HG03039 (cell line): ENCODE measurements at regions not wholly inside any gene's neighbourhood (a gene's known extent, or its start where the extent isn't known, plus 50 kb on each side); places are given as distances from the start of the nearest gene placed in this dataset.
A peak's percentile ranks its signal among the peaks of the same experiment; 100 is the strongest.
"Not testable (repeated sequence)": the region's sequence is repeated elsewhere in the genome, so short reads cannot be mapped to it uniquely, and the experiment has no call there.

ENCODE experiments used
- ATAC-seq: cut with Tn5 transposase; IDR thresholded peaks from one replicate; pipeline ENCODE4 v1.9.1; 2021; ENCODE audit warnings: mild to moderate bottlenecking, moderate library complexity; ENCODE audit not compliant: unreplicated experiment

DNA sequence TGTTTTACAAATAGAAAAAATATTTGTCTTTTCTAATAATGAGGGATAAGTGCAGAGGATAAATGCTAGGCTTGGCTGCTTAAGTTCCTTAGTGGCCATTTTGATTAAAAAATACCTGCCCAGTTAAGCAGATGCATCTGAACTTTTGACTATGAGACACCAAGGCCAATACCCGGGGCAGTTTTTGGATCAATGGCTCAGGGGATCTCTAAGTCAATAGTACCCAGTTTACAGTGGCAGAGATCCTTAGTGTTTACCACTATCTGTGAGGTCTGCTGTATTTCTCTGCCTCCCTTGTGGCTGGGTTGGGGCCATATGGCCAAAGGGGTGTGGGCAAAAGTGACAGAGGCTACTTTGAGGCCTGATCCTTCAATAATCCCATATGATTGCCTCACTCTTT, 184.5 kb upstream of the MAST4 start:
- no peak for ATAC-seq

DNA sequence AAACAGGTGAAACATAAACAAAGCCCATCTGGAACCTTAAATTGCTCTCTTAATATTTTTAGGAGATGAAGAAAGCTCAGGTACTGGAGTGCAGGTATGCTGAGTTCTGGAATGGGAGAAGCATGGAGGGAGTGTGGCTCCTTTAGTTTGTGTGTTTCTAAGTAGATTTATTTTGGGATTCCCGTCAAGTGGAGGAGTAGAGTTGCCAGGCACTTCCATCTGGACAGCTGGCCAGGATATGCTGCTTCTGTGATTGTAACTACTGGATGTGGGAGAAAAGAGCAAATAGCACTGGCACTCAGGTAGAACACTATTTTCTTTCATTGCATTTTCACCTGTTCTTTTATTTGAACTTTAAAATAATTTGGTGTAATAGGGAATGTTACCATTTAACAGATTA, 182.3 kb upstream of the MAST4 start:
- no peak for ATAC-seq

DNA sequence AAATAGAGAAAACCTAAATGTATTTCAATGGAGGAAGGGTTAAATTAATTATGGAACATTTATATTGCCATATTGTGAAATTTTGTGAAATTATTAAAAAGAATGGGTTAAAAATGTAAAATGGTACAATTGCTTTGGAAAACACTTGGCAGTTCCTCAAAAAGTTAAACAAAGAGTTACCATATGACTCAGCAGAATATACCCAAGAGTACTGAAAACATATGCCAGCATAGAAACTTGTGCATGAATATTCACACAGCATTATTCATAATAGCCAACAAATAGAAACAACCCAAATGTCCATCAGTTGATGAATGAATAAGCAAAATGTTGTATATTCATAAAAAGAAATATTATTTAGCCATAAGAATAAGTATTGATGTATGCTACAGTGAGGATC, 181.0 kb upstream of the MAST4 start:
- ATAC-seq = no peak

GRCh38 chr5:66416698-66417097, 179.5 kb upstream of the MAST4 start:
- ATAC-seq = no peak

DNA sequence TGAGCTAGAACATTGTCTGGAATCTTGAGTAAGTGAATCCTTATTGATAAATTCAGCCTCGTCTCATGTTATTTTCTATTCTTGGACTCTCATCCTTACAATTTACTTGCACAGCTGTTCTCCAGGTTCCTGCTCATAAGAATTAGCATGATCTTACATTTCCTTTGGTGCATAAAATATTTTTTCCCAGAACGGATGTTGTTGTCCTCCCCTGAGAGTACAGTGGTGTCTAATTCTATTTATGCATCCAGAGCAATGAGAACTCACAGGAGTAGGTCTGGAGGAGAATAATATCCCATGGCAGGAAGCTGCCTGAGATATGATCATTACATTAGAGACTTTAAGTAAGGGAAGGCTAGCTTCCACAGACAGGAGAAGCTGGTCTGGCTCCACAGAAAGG, 178.4 kb upstream of the MAST4 start:
- ATAC-seq = no peak

GRCh38 chr5:66423484-66423883, 172.7 kb upstream of the MAST4 start:
- ATAC-seq = no peak

- no peak for ATAC-seq
These were observed 170.4 kb upstream of the MAST4 start for GRCh38 chr5:66425842-66426241.

- no peak for ATAC-seq
These were observed 169.7 kb upstream of the MAST4 start for GRCh38 chr5:66426259-66427138.

GRCh38 chr5:66427139-66427442, 169.1 kb upstream of the MAST4 start:
- no peak for ATAC-seq

DNA sequence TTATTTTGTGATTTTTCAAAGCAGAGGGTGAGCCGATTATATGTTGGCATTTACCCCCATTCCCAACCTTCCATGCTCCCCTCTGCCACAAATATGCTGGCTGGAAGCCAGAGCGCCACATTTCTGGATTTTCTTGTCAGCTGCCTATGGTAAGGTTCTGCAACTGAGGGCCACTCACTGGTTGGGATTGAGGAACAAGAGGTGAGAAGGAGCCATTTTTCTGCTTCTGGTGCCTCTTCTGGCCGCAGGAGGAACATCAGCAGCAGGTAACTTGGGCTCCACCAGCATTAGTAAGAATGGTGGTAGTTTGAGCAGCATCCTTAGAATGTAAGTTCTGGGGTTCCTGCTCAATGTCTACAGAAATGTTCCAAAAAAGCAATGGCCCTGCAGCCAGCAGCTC, 159.5 kb upstream of the MAST4 start:
- no peak for ATAC-seq

- no peak for ATAC-seq
These were observed 158.1 kb upstream of the MAST4 start for GRCh38 chr5:66438087-66438486.

GRCh38 chr5:66438696-66439095, 157.5 kb upstream of the MAST4 start:
- no peak for ATAC-seq

DNA sequence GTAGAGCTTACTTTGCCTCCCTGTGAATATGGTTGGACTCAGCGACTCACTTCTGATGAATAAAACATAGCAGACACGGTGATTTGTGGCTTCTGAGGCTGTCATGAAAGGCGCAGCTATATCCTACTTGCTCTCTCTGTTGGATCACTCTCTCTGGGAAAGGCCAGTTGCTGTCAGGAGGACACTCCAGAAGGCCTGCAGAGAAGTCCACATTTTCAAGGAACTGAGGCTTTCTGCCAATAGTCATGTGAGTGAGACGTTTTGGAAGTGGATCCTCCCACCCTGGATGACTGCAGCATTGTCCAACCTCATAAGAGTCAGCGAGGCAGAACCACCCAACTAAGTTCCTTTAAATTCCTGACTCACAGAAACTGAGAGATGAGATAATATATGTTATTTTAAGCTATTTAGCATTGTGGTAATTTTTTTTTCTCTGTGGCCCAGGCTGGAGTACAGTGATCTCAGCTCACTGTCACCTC, 156.0 kb upstream of the MAST4 start:
- peak; percentile 69 for ATAC-seq

DNA sequence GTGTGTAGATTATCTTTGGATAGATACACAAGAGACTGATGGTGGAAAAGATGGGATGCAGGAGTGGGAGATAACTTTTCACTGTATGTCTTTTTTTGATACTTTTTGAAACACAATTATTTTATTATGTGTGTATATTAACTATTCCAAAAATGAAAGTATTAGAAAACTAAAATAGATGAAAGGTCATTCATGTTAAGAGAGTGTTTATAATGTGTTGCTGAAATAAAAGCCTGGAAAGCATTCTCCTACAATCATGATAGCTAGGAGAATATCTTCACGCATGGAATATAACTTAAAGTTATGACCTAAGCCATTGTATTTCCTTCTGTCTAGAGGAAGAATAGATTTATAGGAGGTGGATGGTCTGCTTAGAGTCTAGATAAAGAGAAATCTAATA, 154.8 kb upstream of the MAST4 start:
- no peak for ATAC-seq

GRCh38 chr5:66442951-66443445, 153.2 kb upstream of the MAST4 start:
- no peak for ATAC-seq

DNA sequence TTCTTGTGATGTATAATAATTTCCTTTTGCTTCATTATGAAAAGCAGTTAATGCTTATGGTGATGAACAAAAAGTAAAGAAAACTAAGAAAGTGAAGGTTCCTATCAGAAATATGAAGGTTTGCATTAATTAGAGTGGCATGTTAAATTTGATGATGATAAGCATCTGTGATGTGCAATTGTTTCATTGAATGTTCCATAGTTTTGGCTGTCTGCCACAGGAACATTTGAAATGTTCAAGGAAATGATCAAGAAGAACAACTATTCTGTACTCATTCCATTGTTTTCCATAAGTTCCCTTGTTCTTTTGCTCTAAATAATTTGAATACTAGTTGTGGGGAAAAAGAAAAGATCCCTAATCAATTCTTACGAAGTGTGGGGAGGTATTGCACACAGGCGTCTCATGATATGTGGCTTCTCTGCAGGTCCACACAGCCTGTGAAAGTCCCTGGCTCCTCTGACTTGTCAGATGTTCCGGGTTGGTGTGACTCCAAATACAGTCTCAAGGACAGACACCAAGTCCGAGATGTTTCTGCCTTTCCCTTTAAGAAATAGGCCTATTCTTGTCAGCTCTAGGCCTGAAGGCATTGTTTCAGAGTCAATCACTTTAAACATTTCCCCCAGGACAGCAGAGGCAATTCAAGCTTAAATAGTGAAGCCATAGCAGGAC, 152.6 kb upstream of the MAST4 start:
- ATAC-seq = no peak

DNA sequence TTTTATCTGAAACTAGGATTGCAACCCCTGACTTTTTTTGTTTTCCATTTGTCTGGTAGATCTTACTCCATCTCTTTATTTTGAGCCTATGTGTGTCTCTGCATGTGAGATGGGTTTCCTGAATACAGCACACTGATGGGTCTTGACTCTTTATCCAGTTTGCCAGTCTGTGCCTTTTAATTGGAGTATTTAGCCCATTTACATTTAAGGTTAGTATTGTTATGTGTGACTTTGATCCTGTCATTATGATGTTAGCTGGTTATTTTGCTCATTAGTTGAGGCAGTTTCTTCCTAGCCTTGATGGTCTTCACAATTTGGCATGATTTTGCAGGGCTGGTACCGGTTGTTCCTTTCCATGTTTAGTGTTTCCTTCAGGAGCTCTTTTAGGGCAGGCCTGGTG, 148.1 kb upstream of the MAST4 start:
- not testable (repeated sequence) for ATAC-seq

- no peak for ATAC-seq
These were observed 146.0 kb upstream of the MAST4 start for GRCh38 chr5:66450237-66450636.

- ATAC-seq = no peak
These were observed 145.2 kb upstream of the MAST4 start for GRCh38 chr5:66450988-66451387.

DNA sequence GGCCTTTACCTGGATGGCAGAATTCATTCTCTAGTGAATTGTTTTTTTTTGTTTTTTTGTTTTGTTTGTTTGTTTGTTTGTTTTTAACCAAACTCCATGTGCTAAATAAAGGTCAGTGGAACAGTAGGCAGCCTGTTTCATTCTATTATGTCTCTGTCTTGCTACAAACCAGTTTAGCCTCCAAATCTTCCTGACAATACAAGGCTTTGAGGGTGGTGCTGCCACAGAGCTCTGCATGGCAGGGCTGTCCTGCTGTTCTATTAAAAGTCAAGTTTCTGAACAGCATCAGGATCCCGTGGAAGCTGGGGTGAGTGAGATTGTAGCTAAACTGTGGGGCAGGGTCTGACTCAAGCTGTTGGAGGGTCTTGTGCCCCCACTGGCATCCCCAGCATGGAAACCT, 144.1 kb upstream of the MAST4 start:
- no peak for ATAC-seq

DNA sequence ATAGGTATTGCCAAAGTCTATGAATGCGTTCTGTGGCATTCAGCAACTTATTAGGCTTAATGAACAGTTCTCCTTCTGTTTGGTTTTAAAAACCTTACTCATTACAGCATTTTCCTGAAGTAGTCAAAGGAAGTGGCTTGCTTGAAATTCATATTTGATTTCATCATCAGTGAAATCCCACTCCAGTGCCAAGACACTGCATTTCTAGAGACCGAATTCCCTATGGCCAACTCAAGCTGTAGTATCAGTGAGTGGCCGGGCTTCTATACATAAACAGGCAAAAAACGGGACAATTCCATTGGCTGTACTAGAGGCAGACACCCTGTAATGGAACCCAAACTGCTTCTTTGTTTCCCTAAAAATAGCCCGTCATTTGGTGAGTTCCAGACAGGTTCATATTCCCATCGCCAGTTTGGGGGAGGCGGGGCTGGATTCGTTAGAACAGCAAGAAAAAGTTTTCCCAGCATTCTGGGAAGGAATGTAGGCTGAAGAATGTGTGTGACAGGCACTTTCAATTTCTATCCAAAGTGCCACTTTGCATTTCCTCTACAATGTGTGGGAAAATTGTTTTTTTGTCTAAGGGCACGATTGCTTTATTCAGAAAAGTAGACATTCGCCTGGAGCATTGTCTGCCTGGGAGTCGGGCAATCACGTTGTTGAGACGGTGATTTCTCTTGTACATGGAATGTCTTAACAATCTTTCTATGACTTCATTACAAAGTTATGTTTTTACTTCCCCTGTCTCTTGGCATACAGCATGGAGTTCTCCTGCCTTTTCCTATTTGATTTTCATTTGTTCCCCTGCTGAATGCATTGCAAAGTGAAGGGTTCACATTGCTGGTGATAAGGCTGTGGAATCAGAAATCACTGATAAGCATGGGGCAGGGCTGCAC, 141.8 kb upstream of the MAST4 start:
- no peak for ATAC-seq
